ENCODE measurements at regions not wholly inside any gene's neighbourhood (a gene's known extent, or its start where the extent isn't known, plus 50 kb on each side); places are given as distances from the start of the nearest gene placed in this dataset.

GRCh38 chr6:27176523-27177484, 70.7 kb upstream of the PRSS16 start:
- Histone ChIP-seq H3K4me1 (ENCODE audit: control insufficient read depth, insufficient read depth, low read length) (0 out of 2 replicates have a peak, but pooled peaks cover 1% of the 10 kb centered on the region), H3K27ac (ENCODE audit: low read length) (no peak overlapping the region), H3K27me3 (ENCODE audit: control insufficient read depth, insufficient read depth, low read length) (no peaks in the 10 kb centered on the region), H3K9me3 (ENCODE audit: control insufficient read depth, insufficient read depth, low read length) (no peaks in the 10 kb centered on the region), H3K4me3 (ENCODE audit: low read length) (peak overlapping the region; percentile 79), H3K36me3 (ENCODE audit: control insufficient read depth, insufficient read depth, low read length) (no peaks in the 10 kb centered on the region)
- no CpG with 5 or more reads among the region's 38 CpGs for WGBS (ENCODE audit: insufficient coverage, insufficient read length)
- no peak for DNase-seq (ENCODE audit: low read depth, low spot score)

- DNase-seq (ENCODE audit: low read depth, low spot score): peak; percentile 64
- Histone ChIP-seq H3K4me3 (ENCODE audit: low read length) (peak overlapping the region; percentile 69), H3K9me3 (ENCODE audit: control insufficient read depth, insufficient read depth, low read length) (no peaks in the 10 kb centered on the region), H3K27ac (ENCODE audit: low read length) (no peak overlapping the region), H3K27me3 (ENCODE audit: control insufficient read depth, insufficient read depth, low read length) (no peaks in the 10 kb centered on the region), H3K36me3 (ENCODE audit: control insufficient read depth, insufficient read depth, low read length) (no peaks in the 10 kb centered on the region), H3K4me1 (ENCODE audit: control insufficient read depth, insufficient read depth, low read length) (0 out of 2 replicates have a peak, but pooled peaks cover 1% of the 10 kb centered on the region)
- no CpG with 5 or more reads among the region's 39 CpGs for WGBS (ENCODE audit: insufficient coverage, insufficient read length)
Measured at GRCh38 chr6:27177485-27178406, 69.8 kb upstream of the PRSS16 start.

GRCh38 chr6:27178407-27178730, 69.1 kb upstream of the PRSS16 start:
- Histone ChIP-seq H3K36me3 (ENCODE audit: control insufficient read depth, insufficient read depth, low read length) (no peaks in the 10 kb centered on the region), H3K4me1 (ENCODE audit: control insufficient read depth, insufficient read depth, low read length) (0 out of 2 replicates have a peak, but pooled peaks cover 1% of the 10 kb centered on the region), H3K4me3 (ENCODE audit: low read length) (peak overlapping the region; percentile 69), H3K27ac (ENCODE audit: low read length) (no peak overlapping the region), H3K9me3 (ENCODE audit: control insufficient read depth, insufficient read depth, low read length) (no peaks in the 10 kb centered on the region), H3K27me3 (ENCODE audit: control insufficient read depth, insufficient read depth, low read length) (no peaks in the 10 kb centered on the region)
- DNase-seq (ENCODE audit: low read depth, low spot score): no peak
- no CpG with 5 or more reads among the region's 21 CpGs for WGBS (ENCODE audit: insufficient coverage, insufficient read length)

- Histone ChIP-seq H3K9me3 (ENCODE audit: control insufficient read depth, insufficient read depth, low read length) (no peaks in the 10 kb centered on the region), H3K4me3 (ENCODE audit: low read length) (peak overlapping the region; percentile 69; the same call in 1 of the 2 replicates), H3K27me3 (ENCODE audit: control insufficient read depth, insufficient read depth, low read length) (no peaks in the 10 kb centered on the region; the same call in 1 of the 2 replicates), H3K27ac (ENCODE audit: low read length) (no peak overlapping the region), H3K4me1 (ENCODE audit: control insufficient read depth, insufficient read depth, low read length) (0 out of 2 replicates have a peak, but pooled peaks cover 1% of the 10 kb centered on the region), H3K36me3 (ENCODE audit: control insufficient read depth, insufficient read depth, low read length) (no peaks in the 10 kb centered on the region)
- no peak for DNase-seq (ENCODE audit: low read depth, low spot score)
- no CpG with 5 or more reads among the region's 15 CpGs for WGBS (ENCODE audit: insufficient coverage, insufficient read length)
Measured at GRCh38 chr6:27178860-27179259, 68.6 kb upstream of the PRSS16 start.

- no peak overlapping the region for H3K4me3 ChIP-seq (ENCODE audit: low read length)
- no peaks in the 10 kb centered on the region for H3K9me3 ChIP-seq (ENCODE audit: control insufficient read depth, insufficient read depth, low read length)
- H3K36me3 ChIP-seq (ENCODE audit: control insufficient read depth, insufficient read depth, low read length): no peaks in the 10 kb centered on the region
- WGBS (ENCODE audit: insufficient coverage, insufficient read length): no CpG with 5 or more reads among the region's 9 CpGs
- no peaks in the 10 kb centered on the region; the same call in 1 of the 2 replicates for H3K27me3 ChIP-seq (ENCODE audit: control insufficient read depth, insufficient read depth, low read length)
- no peak for DNase-seq (ENCODE audit: low read depth, low spot score)
- 0 out of 2 replicates have a peak, but pooled peaks cover 1% of the 10 kb centered on the region for H3K4me1 ChIP-seq (ENCODE audit: control insufficient read depth, insufficient read depth, low read length)
- no peak overlapping the region for H3K27ac ChIP-seq (ENCODE audit: low read length)
Measured at GRCh38 chr6:27183060-27183832, 64.3 kb upstream of the PRSS16 start.

- Histone ChIP-seq H3K4me3 (ENCODE audit: low read length) (peak overlapping the region; percentile 68; the same call in 1 of the 2 replicates), H3K4me1 (ENCODE audit: control insufficient read depth, insufficient read depth, low read length) (no peaks in the 10 kb centered on the region), H3K9me3 (ENCODE audit: control insufficient read depth, insufficient read depth, low read length) (no peaks in the 10 kb centered on the region), H3K36me3 (ENCODE audit: control insufficient read depth, insufficient read depth, low read length) (no peaks in the 10 kb centered on the region), H3K27ac (ENCODE audit: low read length) (no peak overlapping the region), H3K27me3 (ENCODE audit: control insufficient read depth, insufficient read depth, low read length) (no peaks in the 10 kb centered on the region; the same call in 1 of the 2 replicates)
- WGBS (ENCODE audit: insufficient coverage, insufficient read length): no CpG with 5 or more reads among the region's 13 CpGs
- no peak for DNase-seq (ENCODE audit: low read depth, low spot score)
Measured at GRCh38 chr6:27187231-27188060, 60.1 kb upstream of the PRSS16 start.

- no CpG with 5 or more reads among the region's 33 CpGs for WGBS (ENCODE audit: insufficient coverage, insufficient read length)
- H3K27me3 ChIP-seq (ENCODE audit: control insufficient read depth, insufficient read depth, low read length): no peaks in the 10 kb centered on the region; the same call in 1 of the 2 replicates
- H3K27ac ChIP-seq (ENCODE audit: low read length): no peak overlapping the region
- H3K4me1 ChIP-seq (ENCODE audit: control insufficient read depth, insufficient read depth, low read length): no peaks in the 10 kb centered on the region
- no peak for DNase-seq (ENCODE audit: low read depth, low spot score)
- no peaks in the 10 kb centered on the region for H3K36me3 ChIP-seq (ENCODE audit: control insufficient read depth, insufficient read depth, low read length)
- peak overlapping the region; percentile 68; the same call in 1 of the 2 replicates for H3K4me3 ChIP-seq (ENCODE audit: low read length)
- H3K9me3 ChIP-seq (ENCODE audit: control insufficient read depth, insufficient read depth, low read length): no peaks in the 10 kb centered on the region
Measured at GRCh38 chr6:27188061-27188884, 59.2 kb upstream of the PRSS16 start.

GRCh38 chr6:27188885-27189418, 58.5 kb upstream of the PRSS16 start:
- peak overlapping the region; percentile 68; the same call in 1 of the 2 replicates for H3K4me3 ChIP-seq (ENCODE audit: low read length)
- H3K36me3 ChIP-seq (ENCODE audit: control insufficient read depth, insufficient read depth, low read length): no peaks in the 10 kb centered on the region
- WGBS (ENCODE audit: insufficient coverage, insufficient read length): no CpG with 5 or more reads among the region's 10 CpGs
- no peaks in the 10 kb centered on the region for H3K9me3 ChIP-seq (ENCODE audit: control insufficient read depth, insufficient read depth, low read length)
- no peak for DNase-seq (ENCODE audit: low read depth, low spot score)
- no peaks in the 10 kb centered on the region for H3K27me3 ChIP-seq (ENCODE audit: control insufficient read depth, insufficient read depth, low read length)
- no peak overlapping the region for H3K27ac ChIP-seq (ENCODE audit: low read length)
- H3K4me1 ChIP-seq (ENCODE audit: control insufficient read depth, insufficient read depth, low read length): no peaks in the 10 kb centered on the region
